HG03103 (cell line): ENCODE measurements at regions not wholly inside any gene's neighbourhood (a gene's known extent, or its start where the extent isn't known, plus 50 kb on each side); places are given as distances from the start of the nearest gene placed in this dataset.

ENCODE experiments used
- ATAC-seq: cut with Tn5 transposase; IDR thresholded peaks from one replicate; pipeline ENCODE4 v1.9.1; 2021; ENCODE audit warnings: low read depth; ENCODE audit not compliant: unreplicated experiment

DNA sequence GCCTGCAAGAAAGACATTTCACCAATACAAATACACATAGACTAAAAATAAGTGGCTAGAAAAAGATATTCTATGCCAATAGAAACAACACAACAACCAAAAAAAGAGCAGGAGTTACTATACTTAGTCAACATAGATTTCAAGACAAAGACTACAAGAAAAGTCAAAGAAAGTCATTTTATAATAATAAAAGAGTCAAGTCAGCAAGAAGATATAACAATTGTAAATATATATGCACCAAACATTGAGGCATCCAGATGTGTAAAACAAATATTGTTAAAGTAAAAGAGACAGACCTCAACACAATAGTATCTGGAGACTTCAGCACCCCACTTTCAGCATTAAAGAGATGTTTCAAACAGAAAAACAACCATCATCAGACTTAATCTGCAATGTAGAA lies 104.6 kb downstream of the AMY1C start:
- ATAC-seq: no peak

DNA sequence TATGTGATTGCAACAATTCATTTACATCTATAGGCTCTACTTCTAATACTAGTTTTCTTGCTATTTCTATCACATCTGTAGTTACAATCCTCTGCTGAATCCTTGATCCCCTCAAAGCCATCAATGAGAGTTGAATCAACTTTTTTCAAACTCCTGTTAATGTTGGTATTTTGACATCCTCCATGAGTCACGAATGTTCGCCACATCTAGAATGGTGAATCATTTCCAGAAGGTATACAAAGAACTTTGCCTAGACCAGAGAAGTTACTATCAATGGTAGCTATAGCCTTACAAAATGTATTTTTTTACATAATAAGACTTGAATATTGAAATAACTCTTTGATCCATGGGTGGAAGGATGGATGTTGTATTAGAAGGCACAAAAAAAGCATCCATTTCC lies 110.0 kb downstream of the AMY1C start:
- ATAC-seq: no peak

DNA sequence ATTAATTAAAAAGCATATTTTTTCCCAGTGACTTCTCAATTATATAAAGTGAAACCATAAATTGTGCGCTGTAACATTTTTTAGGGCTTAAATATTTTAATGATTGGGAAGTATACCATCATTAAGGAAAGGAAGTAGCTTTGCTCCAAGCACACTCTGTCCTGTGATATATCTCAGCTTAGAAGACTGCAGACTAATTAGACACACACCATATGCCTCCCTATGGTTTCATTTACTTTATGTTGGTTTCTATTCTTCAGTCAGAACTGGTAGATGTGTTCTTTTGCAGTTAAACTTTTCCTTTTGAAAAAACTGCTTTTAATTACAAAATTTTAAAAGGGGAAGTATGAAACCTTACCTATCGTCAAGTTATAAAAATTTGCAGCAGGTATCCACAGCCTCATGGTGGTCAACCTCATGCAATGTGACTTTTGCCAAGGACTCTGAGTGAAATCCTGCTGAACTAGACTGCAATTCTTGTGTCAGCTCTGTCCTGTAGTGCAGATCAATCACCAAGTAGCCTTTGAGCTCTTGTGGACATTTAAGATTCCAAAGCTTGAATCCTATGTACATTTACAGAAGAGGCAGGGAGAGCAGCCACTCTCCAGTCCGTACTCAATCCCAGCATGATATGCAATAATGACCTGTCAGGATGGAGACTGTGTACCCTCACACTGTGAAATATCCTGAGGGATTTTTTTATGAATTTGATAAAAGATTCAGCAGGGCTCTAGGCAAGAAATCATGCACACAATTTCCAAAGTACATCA lies 149.1 kb downstream of the AMY1C start:
- ATAC-seq: no peak

DNA sequence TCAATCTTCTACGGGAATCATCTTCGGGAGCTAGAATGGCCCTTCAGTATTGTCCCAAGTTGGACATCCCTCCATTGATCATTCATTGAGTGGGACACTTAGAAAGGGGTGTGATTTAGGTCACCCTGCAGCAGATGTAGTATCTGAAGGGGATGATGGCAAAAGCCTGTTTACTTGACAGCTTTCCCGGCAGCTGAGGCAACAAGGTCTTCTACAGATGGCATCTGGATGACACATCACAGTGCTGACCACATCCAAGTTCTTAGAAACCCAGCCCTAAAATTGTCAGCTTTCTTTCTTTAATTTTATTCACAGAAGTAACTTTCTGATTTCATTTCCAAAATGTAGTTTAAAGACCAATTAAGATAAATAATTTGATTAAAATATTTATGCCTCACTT lies 150.3 kb downstream of the AMY1C start:
- no peak for ATAC-seq

DNA sequence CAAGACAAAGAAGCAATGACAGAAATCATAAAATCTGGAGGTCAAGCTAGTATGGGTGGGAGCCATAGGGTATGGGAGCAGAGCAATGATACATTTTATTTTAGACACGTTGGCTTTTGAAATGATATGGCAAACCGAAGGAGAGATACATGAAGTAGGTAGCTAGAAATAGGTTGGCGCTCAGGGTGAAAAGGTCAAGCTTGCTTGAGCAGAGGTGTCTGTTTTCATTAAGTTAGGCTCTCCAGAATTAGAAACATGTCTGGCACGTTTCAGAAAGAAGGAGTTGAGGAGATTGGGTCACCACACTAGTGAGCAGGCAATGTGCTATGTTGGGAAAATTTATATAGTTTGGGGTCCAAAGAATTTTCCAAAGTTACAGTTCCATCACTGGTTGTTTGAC lies 151.4 kb downstream of the AMY1C start:
- no peak for ATAC-seq

DNA sequence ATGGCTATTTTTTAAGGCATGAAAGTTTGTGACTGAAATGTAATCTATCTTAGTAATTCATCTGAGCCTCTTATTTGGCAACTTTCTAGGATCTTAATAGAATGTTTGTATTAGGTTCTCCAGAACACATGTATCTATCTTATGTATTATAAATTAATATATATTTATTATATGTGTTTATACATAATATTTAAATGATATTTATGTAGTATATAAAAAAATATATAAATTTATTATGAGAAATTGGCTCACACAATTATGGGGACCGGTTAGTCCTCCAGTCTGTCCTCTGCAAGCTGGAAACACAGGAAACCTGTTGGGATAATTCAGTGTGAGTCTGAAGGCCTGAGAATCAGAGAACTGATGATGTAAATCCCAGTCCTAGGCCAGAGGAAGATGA lies 155.7 kb downstream of the AMY1C start:
- no peak for ATAC-seq

DNA sequence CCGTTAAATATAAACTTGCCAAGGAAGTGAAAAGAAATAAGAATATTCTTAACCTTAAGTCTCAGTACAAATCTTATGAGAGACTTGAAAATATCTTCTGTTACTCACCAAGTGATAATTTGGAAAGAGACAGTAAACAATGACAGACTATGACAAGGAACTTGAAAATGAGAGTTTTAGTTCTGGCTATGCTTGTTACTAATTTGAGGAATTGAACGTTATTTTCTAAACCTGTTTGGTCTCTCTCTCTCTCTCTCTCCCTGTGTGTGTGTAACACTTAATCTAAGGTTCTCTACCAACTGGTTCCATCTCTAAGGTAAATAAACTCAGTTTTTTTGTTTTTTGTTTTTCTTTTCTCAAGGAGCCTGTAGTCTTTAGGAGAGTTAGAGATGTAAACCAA lies 161.8 kb downstream of the AMY1C start:
- no peak for ATAC-seq

DNA sequence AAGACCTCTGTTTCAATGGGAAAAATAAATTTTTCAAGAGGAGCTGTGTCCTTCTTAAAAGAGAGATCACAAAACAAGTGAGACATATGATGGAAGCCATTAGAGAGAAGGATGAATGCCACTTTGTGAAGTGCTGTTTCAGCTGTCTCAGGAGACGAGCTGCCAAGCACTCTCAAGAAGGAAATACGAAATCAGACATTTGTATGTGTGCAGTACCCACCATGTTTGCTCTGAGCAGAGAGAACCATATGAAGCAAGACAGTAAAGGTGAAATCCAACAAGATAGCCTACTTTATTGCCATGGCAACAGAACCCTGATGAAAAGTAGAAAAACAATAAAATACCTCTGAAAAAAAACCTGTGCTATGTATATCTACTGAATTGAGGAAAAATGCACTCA lies 168.1 kb downstream of the AMY1C start:
- no peak for ATAC-seq

DNA sequence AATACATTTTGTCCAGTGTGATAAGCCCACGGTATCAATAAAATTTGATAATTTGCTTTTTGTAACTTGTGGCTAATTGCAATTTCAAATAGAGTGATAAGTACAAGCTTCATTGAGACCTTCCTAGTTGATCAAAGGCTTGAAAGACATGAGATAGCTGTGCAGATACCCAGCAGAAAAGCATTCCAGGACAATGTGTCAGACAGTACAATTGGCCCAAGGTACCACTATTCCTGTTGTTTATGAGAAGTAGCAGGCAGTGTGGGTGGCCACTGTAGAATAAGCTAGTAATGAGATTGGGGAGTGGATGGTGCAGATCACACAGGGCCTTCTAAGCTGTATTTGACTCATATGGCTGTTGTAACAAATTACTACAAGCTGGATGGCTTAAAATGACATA lies 182.2 kb downstream of the AMY1C start:
- ATAC-seq: no peak

DNA sequence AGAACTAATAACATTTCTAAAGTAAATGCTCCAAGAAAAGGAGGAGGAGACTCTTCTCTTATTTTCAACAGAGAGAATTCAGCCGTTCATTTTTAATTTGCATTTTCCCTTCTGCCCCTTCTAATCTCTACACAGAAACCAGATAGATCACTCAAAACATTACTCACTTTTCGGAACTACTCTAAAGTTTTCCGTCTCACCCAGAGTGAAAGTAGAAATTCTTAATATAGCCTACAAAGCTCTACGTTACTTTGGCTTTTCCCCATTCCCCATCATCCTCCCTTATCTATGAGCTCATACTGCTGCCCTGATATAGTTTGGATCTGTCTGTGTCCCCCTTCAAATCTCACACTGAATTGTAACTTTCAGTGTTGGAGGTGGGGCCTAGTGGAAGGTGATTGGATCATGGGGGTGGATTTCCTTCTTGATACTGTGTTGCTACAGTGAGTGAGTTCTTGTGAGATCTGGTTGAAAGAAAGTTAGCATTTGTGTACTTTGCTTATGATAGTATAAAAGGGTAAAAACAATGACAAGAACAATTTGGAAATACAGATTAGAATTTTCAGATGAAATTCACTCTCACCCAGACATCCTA lies 188.2 kb downstream of the AMY1C start:
- peak; percentile 84 for ATAC-seq

DNA sequence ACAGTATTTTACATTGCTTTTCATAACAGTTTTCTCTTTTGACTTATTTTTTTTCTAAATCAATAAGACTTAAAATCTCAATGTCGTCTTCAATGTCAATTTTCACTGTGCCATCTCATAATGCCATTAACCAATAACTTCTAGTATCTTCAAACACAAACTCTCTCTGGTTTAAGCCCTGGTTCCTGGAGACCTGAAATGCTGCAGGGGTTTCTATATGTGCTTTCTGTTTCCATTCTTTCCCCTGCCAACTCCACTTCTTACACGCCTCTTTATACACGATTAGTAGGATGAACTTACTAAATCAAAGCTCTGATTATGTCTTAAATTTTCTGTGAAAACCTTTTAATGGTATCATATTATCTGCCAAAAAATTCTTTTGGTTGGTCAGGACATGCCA lies 191.4 kb downstream of the AMY1C start:
- ATAC-seq: no peak

DNA sequence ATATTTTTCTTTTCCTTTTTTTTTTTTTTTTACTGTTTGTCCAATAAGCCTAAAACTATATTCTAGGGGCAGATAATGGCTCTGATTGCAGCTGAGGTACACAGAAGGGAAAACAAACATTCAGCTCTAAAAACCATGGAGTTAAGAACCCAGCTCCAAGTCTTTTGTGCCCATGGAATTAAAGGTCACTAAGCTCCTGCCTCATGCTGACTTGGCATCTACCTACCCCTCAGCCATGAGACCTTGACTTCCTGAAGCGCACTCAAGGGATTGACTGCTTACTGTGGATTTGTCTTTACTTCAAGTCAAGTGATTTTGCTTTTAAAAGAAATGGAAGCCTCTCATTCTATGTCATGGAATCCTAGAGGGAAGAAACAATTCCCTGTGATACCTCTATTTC lies 192.3 kb downstream of the AMY1C start:
- no peak for ATAC-seq

DNA sequence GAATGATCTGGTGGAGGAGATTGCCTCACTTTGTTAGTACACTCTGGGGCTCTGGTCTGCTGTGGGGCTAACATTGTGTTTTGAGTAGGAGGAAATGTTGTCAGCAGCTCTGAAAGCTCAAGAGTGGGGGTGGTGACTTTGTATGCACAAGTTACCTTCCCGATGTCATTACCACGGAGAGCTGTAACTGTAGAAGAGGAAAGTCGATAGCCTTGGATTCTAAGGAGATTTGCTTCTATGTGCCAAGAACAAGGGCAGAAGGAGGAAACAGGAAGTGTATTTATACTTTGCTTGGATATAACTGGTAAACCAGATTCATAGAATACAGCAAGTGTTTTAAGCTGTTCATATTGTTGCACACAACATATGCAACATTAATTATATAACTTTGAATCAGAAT lies 196.1 kb downstream of the AMY1C start:
- ATAC-seq: no peak

DNA sequence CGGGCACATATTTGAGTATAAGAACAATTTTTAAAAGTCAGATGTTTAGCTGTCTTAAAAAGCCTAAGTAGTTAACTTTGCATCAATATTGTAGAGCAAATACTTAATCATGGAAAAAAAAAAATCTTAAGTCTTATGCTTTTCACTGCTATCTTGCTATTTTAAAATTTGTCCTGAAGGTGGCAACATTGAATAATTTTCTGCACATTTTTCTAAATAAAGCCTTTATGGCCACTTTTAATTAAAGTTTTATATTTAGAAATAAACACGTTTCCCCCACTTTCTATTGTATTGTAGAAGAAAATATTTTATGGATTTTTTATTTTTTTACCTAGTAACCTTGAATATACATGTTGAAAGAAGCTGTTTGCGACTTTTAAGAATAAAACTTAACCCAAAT lies 198.8 kb downstream of the AMY1C start:
- no peak for ATAC-seq

DNA sequence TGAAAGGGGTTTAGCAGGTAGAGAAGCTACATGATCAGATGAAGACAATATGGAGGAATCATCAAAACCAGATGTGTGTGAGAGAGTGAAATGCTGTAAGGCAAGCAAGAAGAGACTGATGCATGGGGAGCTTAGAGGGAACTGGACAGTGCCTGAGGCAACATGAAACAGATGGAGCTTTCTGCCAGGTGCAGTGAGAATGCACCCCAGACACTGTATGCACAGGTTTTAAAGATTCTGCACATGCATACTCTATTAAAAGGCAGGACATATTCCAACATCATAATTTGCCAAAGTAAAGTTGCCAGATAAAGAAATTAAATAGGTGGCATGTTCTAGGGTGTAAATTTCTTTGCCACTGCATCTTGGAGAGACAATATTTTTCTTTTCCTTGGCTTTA lies 200.1 kb downstream of the AMY1C start:
- ATAC-seq: no peak

DNA sequence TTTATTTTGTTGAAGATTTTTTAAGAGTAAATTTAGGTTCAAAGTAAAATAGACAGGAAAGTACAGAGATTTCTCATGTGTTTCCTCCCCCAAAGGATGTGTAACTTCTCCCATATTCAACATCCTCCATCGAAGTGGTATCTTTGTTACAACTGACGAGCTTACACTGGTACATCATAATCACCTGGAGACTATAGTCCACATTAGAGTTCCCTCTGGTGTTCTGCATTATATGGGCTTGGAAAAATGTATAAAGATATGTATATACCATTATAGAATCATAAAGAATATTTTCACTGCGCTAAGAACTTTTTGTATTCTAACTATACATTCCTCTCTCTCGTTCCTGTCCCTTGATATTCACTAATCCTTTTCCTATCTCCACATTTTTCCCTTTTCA lies 203.7 kb downstream of the AMY1C start:
- ATAC-seq: no peak

DNA sequence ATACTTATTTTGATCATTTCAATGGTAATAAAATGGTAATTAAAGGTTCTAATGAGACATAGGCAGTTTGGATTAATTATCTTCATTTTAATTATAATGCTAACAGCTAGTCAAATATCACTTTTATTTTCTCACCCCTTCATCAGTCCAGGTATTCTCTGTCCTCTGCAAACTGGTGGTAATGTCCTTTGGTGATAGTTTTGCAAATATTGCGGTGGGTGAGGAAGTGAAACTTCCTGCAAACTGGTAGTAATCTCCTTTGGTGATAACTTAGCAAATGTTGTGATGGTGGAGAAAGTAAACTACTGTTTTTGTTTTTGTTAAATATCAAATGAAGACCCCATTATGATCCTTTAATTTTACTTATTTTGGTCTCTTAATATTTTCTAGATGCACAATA lies 209.0 kb downstream of the AMY1C start:
- no peak for ATAC-seq

DNA sequence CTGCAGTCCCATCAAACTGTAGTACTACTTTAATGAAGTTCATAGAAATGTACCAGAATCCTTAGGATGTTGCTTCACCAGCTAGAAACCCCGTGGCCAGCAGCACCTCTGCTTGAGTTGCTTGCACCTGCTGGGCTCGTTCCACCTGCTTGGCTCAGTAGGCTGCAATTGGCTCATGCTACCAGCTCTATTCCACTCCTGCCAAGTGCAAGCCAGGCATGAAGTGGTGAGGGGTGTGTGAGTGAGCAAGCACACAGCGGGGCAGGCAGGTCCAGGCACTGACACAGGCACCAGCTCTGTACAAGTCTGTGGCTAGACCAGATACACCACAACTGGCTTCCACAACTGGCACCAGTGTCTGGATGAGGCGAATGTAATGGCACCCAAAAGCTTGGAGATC lies 209.9 kb downstream of the AMY1C start:
- no peak for ATAC-seq

DNA sequence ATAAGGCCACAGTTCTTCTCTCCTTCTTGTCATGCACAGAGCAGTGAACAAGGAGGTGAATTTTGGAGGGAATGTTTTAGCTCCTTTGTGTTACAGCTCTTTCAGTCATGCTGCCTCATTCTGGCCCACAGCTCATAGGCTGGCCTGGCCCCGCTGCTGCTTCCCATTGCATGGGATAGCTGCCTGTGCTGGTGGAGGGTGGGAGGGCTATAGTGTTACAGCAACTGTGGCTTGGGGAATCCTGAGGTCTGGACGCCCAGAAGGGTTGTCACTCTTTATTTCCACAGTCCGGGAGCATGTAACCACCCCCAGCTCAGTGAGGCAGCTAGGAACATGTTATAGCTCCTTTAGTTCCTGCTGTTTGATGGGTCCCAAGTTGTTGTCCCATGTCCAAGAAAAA lies 210.3 kb downstream of the AMY1C start:
- ATAC-seq: no peak

DNA sequence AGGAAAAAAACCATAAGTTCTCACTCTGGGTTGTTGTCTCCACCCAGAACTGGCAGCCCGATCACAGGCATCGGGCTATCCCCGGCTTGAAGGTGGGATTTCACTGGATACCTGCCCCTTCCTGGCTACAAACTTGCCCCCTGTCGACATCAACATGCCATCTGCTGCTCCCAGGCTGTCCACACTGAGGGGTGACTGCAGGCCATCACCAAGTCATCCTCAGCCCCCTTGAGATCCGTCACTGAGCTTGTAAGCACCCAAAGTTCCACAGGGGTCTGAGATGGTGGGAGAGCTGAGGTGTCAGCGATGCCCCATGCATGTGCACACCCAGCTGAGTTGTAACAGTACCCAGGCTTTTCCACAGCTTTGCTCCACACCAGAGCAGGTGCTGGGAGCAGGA lies 211.0 kb downstream of the AMY1C start:
- ATAC-seq: no peak

DNA sequence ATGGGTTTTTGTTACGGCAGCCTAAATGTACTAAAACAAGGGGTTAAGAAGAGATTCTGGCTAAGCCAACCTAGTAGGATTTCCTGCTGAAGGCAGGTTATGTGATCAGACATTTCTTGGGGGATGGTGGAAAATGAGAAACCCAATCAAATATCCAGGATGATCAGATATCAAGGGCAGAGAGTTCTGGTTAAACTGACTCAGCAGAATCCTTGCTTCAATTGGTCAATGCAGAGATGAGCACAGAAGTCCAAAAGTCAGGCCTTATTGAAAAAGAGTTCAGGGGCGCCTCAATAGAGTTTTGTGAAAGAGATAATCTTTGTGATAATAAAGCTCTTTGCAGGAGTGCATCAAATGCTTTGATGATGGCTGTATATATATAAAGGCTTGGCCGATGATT lies 237.1 kb downstream of the AMY1C start:
- no peak for ATAC-seq

DNA sequence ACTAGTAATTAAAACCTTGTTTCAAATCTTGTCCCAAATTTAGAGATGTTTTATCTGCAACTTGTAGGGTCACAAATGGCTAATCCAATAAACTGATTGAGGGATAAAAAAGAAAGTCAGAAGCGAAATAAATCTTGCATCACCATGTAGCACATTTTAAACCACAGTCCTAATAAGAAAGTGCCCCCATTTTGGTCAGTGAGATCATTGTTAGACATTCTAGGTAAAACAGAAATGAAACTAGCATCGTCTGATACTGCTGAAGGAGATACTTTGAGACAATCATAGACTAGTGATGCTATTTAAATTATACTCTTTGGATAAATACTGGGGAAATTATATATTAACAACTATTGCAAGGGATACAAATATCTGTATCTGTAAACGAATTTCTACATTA lies 247.9 kb downstream of the AMY1C start:
- no peak for ATAC-seq
